IMR-90 (cell line): ENCODE measurements at regions not wholly inside any gene's neighbourhood (a gene's known extent, or its start where the extent isn't known, plus 50 kb on each side); places are given as distances from the start of the nearest gene placed in this dataset.

Experiments
- ATAC-seq: fragments of 200-7000 bp; cut with Tn5 transposase; 2 replicates; pipeline ENCODE4 v1.9.1; 2020; ENCODE audit warnings: low read depth, mild to moderate bottlenecking, moderate library complexity
- BruUV-seq: library from RNA; stranded (reverse); fragments of 400-500 nt; replicated peaks from 2 replicates; lab custom pipeline; 2021; lab: Mats Ljungman, UMichigan
- CTCF ChIA-PET: fragments of 300-600 bp; formaldehyde crosslinking; extraction: SDS; loops from one replicate; lab custom pipeline; 2021; ENCODE audit warnings: antibody characterized with exemption; lab: Yijun Ruan, JAX
- POLR2A ChIA-PET: fragments of 300-600 bp; sonication (Branson Sonifier 250); formaldehyde crosslinking; loops from one replicate; lab custom pipeline; 2022; ENCODE audit warnings: antibody characterized with exemption; ENCODE audit not compliant: unreplicated experiment; lab: Charles Lee
- DNase-seq: peaks from one replicate; pipeline ENCODE4 v3.0.0; 2013
- H2AFZ ChIP-seq: replicated peaks from 2 replicates; pipeline ENCODE3; 2013; ENCODE audit warnings: low read length, mild to moderate bottlenecking; ENCODE audit not compliant: poor library complexity
- H2AK5ac ChIP-seq: 2 replicates; pipeline ENCODE4 v1.6.1; 2013; ENCODE audit warnings: low read depth, low read length, inconsistent platforms
- H2AK9ac ChIP-seq: replicated peaks from 2 replicates; pipeline ENCODE3; 2013; ENCODE audit warnings: mild to moderate bottlenecking, low read depth, low read length, moderate library complexity; ENCODE audit not compliant: poor library complexity
- H2BK120ac ChIP-seq: 2 replicates; pipeline ENCODE4 v1.6.1; 2013; ENCODE audit warnings: low read depth, low read length, inconsistent platforms
- H2BK15ac ChIP-seq: 3 replicates; pipeline ENCODE4 v1.6.1; 2013; ENCODE audit warnings: low read depth, low read length, inconsistent platforms
- H2BK20ac ChIP-seq: 2 replicates; pipeline ENCODE4 v1.6.1; 2013; ENCODE audit warnings: low read depth, mild to moderate bottlenecking, inconsistent platforms, low read length, moderate library complexity
- H2BK5ac ChIP-seq: 2 replicates; pipeline ENCODE4 v1.6.1; 2013; ENCODE audit warnings: mild to moderate bottlenecking, low read depth, low read length, inconsistent platforms; ENCODE audit not compliant: poor library complexity, severe bottlenecking
- H3K14ac ChIP-seq: replicated peaks from 2 replicates; pipeline ENCODE4 v1.6.1; 2013; ENCODE audit warnings: low read depth, low read length, inconsistent platforms
- H3K18ac ChIP-seq: 2 replicates; pipeline ENCODE4 v1.6.1; 2013; ENCODE audit warnings: low read depth, low read length, control low read depth
- H3K23ac ChIP-seq: 2 replicates; pipeline ENCODE4 v1.6.1; 2013; ENCODE audit warnings: low read depth, low read length, inconsistent platforms
- H3K27ac ChIP-seq: 2 replicates; pipeline ENCODE4 v1.5.1; 2013; ENCODE audit warnings: mild to moderate bottlenecking, control low read depth, low read length; ENCODE audit not compliant: insufficient read depth
- H3K27me3 ChIP-seq: 2 replicates; pipeline ENCODE4 v1.6.1; 2013; ENCODE audit warnings: low read length; ENCODE audit not compliant: control insufficient read depth, insufficient read depth
- H3K36me3 ChIP-seq: 2 replicates; pipeline ENCODE4 v1.6.1; 2013; ENCODE audit warnings: low read length, mixed read lengths; ENCODE audit not compliant: control insufficient read depth, insufficient read depth
- H3K4ac ChIP-seq: 2 replicates; pipeline ENCODE4 v1.6.1; 2013; ENCODE audit warnings: low read depth, low read length, inconsistent platforms
- H3K4me1 ChIP-seq: 2 replicates; pipeline ENCODE4 v1.6.1; 2013; ENCODE audit warnings: low read length, mixed read lengths; ENCODE audit not compliant: control insufficient read depth, insufficient read depth
- H3K4me2 ChIP-seq: 2 replicates; pipeline ENCODE4 v1.6.1; 2013; ENCODE audit warnings: low read depth, mild to moderate bottlenecking, control low read depth, low read length, moderate library complexity
- H3K4me3 ChIP-seq: 2 replicates; pipeline ENCODE4 v1.5.1; 2013; ENCODE audit warnings: low read depth, mild to moderate bottlenecking, control low read depth, low read length, moderate library complexity; ENCODE audit not compliant: insufficient read depth
- H3K56ac ChIP-seq: 2 replicates; pipeline ENCODE4 v1.6.1; 2013; ENCODE audit warnings: low read length, inconsistent platforms; ENCODE audit not compliant: insufficient read depth; ENCODE audit errors: extremely low read depth
- H3K79me1 ChIP-seq, 2 experiments: 2 replicates each; pipeline ENCODE4 v1.6.1; 2013; ENCODE audit warnings: low read length in 2 of 2, inconsistent platforms in 1 of 2, low read depth in 1 of 2
- H3K9ac ChIP-seq: 2 replicates; pipeline ENCODE4 v1.6.1; 2013; ENCODE audit warnings: low read depth, low read length, control low read depth
- H3K9me1 ChIP-seq: 2 replicates; pipeline ENCODE4 v1.6.1; 2013; ENCODE audit warnings: low read length, inconsistent platforms; ENCODE audit not compliant: insufficient read depth
- H3K9me3 ChIP-seq: 2 replicates; pipeline ENCODE4 v1.6.1; 2013; ENCODE audit warnings: low read length; ENCODE audit not compliant: control insufficient read depth, insufficient read depth
- H4K20me1 ChIP-seq: 2 replicates; pipeline ENCODE4 v1.6.1; 2013; ENCODE audit warnings: low read length, inconsistent platforms; ENCODE audit not compliant: insufficient read depth
- H4K5ac ChIP-seq: 2 replicates; pipeline ENCODE4 v1.6.1; 2013; ENCODE audit warnings: mild to moderate bottlenecking, low read depth, low read length, control low read depth
- H4K8ac ChIP-seq, 2 experiments: 2 replicates each; pipeline ENCODE4 v1.6.1; 2013; ENCODE audit warnings: low read depth in 2 of 2, low read length in 2 of 2, control low read depth in 1 of 2, inconsistent platforms in 1 of 2
- H4K91ac ChIP-seq: 2 replicates; pipeline ENCODE4 v1.6.1; 2013; ENCODE audit warnings: low read depth, low read length, inconsistent platforms; ENCODE audit not compliant: insufficient read depth
- FOS ChIP-seq: fragments of 150-350 bp; IDR thresholded peaks from 2 replicates; pipeline ENCODE4 v1.6.1; 2016; ENCODE audit warnings: low read depth, low read length
- RFX5 ChIP-seq: IDR thresholded peaks from 2 replicates; pipeline ENCODE4 v1.8.0; 2012; ENCODE audit warnings: low read depth, mild to moderate bottlenecking, low read length, moderate library complexity
- WGBS, 2 experiments: methylation state at CpG; one replicate each; pipeline versions ENCODE4 v1.1.5 to v1.1.7; 2013; ENCODE audit warnings: missing lambda C conversion rate in 2 of 2; ENCODE audit not compliant: insufficient read length in 1 of 2; ENCODE audit errors: extremely low coverage in 2 of 2; 5-methylcytosine and 5-hydroxymethylcytosine counted together
- dilution Hi-C: fragments of 300-500 bp; cut with HindIII; formaldehyde crosslinking; loops from one replicate; pipeline ENCODE4 v1.14.3; 2018; ENCODE audit warnings: low sequenced_read_pairs; ENCODE audit not compliant: unreplicated experiment
- in situ Hi-C: fragments of 300-500 bp; cut with MboI; formaldehyde crosslinking; loops from 3 replicates; pipeline ENCODE4 v1.14.3; 2019; ENCODE audit warnings: low sequenced_read_pairs, inconsistent platforms, mixed read lengths
- intact Hi-C: fragments of 100-400 bp; cut with micrococcal nuclease; formaldehyde crosslinking; loops from 2 replicates; pipeline ENCODE4 v1.10.0; 2022

GRCh38 chr17:79495665-79496064 is 115.2 kb downstream of the RBFOX3 start:
- Histone ChIP-seq H4K20me1 (no peaks in the 10 kb centered on the region), H2BK5ac (no peak overlapping the region), H3K23ac (no peak overlapping the region), H2AFZ (no peak overlapping the region), H3K4me2 (no peak overlapping the region), H3K36me3 (no peaks in the 10 kb centered on the region), H3K79me1 (no peaks in the 10 kb centered on the region), H3K9me3 (peaks cover 5% of the 10 kb centered on the region; the same call in 1 of the 2 replicates), H3K9me1 (no peaks in the 10 kb centered on the region), H4K91ac (no peak overlapping the region), H2AK9ac (no peak overlapping the region), H4K5ac (no peak overlapping the region), H3K4ac (no peak overlapping the region), H3K4me3 (no peak overlapping the region), H3K4me1 (no peaks in the 10 kb centered on the region), H3K27ac (no peak overlapping the region), H2AK5ac (no peak overlapping the region), H2BK20ac (no peak overlapping the region), H4K8ac (no peak overlapping the region), H3K56ac (no peak overlapping the region), H2BK15ac (no peak overlapping the region), H3K27me3 (no peaks in the 10 kb centered on the region), H3K14ac (no peak overlapping the region), H3K18ac (no peak overlapping the region), H3K9ac (no peak overlapping the region), H2BK120ac (no peak overlapping the region)
- TF ChIP-seq FOS: no peak
- TF ChIP-seq RFX5: no peak
- WGBS, 2 experiments: 58% methylated on average over 10 of the region's 11 CpGs; no CpG with 5 or more reads in 1 of the 2 experiments
- POLR2A ChIA-PET: no interaction called here
- BruUV-seq: no TSS peak
- dilution Hi-C loops: no loop called here
- ATAC-seq (no peak), DNase-seq (no peak)
- intact Hi-C loops: no loop called here
- CTCF ChIA-PET: no interaction called here
- in situ Hi-C loops: no loop called here
